Motor neuron (in vitro differentiated cells): ENCODE measurements at regions not wholly inside any gene's neighbourhood (a gene's known extent, or its start where the extent isn't known, plus 50 kb on each side); places are given as distances from the start of the nearest gene placed in this dataset.

Experiments
- ATAC-seq, 8 experiments: fragments of 200-7000 bp; cut with Tn5 transposase; replicated peaks in 6 of 8; 2 replicates each; pipeline ENCODE4 v1.8.0; 2021; ENCODE audit warnings: mild to moderate bottlenecking in 8 of 8, moderate library complexity in 8 of 8
- H3K27ac ChIP-seq, 2 donors: fragments of 250-450 bp; sonication (Bioruptor Pico); 2 replicates each; pipeline ENCODE4 v1.9.0; 2021; ENCODE audit warnings: antibody characterized with exemption in 2 of 2, mild to moderate bottlenecking in 2 of 2, moderate library complexity in 1 of 2
- H3K4me1 ChIP-seq, 2 donors: fragments of 250-450 bp; sonication (Bioruptor Pico); replicated peaks in 1 of 2; 2 replicates each; pipeline ENCODE4 v1.6.1; 2021; ENCODE audit warnings: antibody characterized with exemption in 2 of 2, mild to moderate bottlenecking in 2 of 2, moderate library complexity in 1 of 2
- H3K4me3 ChIP-seq, 5 donors: fragments of 250-450 bp; sonication (Bioruptor Pico); 2 replicates each; pipeline ENCODE4 v1.9.0; 2021; ENCODE audit warnings: antibody characterized with exemption in 5 of 5, mild to moderate bottlenecking in 5 of 5, moderate library complexity in 4 of 5
- WGBS, 10 experiments: fragments of 450-650 bp; shearing (Covaris generic); methylation state at CpG; one replicate each; pipeline ENCODE4 v1.0.0; 2022; 5-methylcytosine and 5-hydroxymethylcytosine counted together
- in situ Hi-C, 9 experiments: fragments of 400-800 bp; cut with MboI; loops; one replicate each; pipeline ENCODE4 v1.15.0; 2021; ENCODE audit warnings: low sequenced_read_pairs in 9 of 9, low pct_unique_long_range_greater_than_20kb in 2 of 9; ENCODE audit not compliant: unreplicated experiment in 9 of 9

DNA sequence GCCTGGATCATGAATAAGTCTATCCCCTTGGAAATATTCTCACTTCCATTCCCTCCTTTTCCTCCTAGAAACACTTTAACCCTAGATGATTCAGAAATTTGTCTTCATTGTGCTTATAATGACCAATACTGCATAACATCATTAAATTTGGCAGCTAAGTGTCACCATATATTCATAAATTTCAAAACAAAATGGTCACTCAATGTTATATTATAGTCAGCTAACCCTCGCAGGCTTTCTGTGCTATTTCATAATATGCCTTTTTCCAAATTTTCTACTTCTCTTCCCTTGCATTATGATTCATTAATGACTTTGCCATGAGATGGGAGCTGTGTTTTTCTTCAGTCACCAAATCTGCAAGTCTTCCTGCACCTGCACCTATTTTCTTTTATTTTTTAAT lies 308.3 kb upstream of the AKR1E2 start:
- Histone ChIP-seq H3K4me3 (no peak overlapping the region), H3K4me1 (peaks cover 0 to 15% of the 10 kb centered on the region in 2 donors), H3K27ac (no peak overlapping the region)
- ATAC-seq: no peak
- WGBS, 10 experiments: 57 to 100% (median 94%) methylated on average over 1 of the region's 1 CpG; no CpG with 5 or more reads in 2 of the 10 experiments
- in situ Hi-C loops: loop anchor here in 2 of 9 experiments (10.0 to 25.0 kb wide), 2 partner anchors 147 to 245 kb away; no protein-coding TSS in a partner anchor

DNA sequence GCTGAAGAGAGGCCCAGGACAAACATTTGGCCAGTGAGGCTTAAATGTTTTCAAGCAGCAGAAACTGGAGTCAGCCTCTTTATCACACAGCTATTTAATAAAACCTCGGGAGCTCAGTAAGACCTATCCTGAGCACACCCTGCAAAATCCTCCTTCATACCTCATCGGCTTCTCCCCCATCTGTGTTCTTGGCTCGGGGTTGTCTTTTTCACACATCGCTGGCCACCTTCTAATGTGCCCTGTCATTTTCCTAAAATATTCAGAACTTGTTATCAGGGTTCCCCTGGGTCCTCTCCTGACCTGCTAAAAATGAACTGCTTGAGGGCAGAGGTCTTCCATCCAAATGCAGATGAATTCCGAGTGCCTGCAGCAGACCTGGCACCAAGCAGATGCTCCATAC lies 310.3 kb upstream of the AKR1E2 start:
- Histone ChIP-seq H3K4me3 (no peak overlapping the region), H3K4me1 (peaks cover 0 to 14% of the 10 kb centered on the region in 2 donors), H3K27ac (no peak overlapping the region)
- ATAC-seq: no peak
- WGBS, 10 experiments: 0 to 100% (median 71%) methylated on average over 1 to 2 of the region's 5 CpGs; no CpG with 5 or more reads in 4 of the 10 experiments
- in situ Hi-C loops: loop anchor here in 2 of 9 experiments (10.0 to 25.0 kb wide), 2 partner anchors 149 to 247 kb away; no protein-coding TSS in a partner anchor

DNA sequence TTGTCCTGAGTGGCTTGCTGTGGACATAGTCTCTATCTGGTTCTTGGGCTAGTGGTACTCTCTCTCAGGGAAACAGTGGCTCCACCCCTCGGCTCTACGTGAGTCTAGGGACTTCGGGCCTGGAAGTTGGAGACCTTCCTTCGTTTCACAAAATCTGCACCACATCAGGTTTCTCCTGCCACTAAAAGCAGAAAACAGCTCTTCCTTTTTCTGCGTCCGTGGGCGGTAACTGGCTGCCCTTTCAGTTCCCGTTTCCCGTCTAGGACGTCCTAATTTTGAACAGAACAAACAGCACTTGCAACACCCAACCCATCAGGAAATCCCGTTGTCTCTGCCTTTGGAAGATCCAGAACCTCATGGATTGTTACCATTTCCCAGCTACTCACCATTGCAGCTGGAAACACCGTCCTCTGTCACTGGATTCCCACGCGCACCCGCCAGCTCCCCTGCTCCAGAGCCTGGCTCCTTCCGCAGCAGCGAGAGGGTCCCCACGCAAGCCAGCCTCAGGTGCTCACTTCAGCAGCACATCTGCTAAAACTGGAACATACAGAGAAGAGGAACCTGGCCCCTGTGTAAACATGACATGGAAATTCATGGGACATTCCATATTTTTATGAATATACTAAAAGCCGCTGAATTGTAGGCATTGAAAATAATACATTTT lies 311.4 kb upstream of the AKR1E2 start:
- Histone ChIP-seq H3K27ac (no peak overlapping the region), H3K4me3 (no peak overlapping the region), H3K4me1 (peaks cover 0 to 3% of the 10 kb centered on the region in 2 donors)
- WGBS, 10 experiments: 61 to 100% (median 93%) methylated on average over 2 to 16 of the region's 19 CpGs; no CpG with 5 or more reads in 1 of the 10 experiments
- in situ Hi-C loops: loop anchor here in 2 of 9 experiments (10.0 to 25.0 kb wide), 2 partner anchors 150 to 248 kb away; no protein-coding TSS in a partner anchor
- ATAC-seq: no peak

DNA sequence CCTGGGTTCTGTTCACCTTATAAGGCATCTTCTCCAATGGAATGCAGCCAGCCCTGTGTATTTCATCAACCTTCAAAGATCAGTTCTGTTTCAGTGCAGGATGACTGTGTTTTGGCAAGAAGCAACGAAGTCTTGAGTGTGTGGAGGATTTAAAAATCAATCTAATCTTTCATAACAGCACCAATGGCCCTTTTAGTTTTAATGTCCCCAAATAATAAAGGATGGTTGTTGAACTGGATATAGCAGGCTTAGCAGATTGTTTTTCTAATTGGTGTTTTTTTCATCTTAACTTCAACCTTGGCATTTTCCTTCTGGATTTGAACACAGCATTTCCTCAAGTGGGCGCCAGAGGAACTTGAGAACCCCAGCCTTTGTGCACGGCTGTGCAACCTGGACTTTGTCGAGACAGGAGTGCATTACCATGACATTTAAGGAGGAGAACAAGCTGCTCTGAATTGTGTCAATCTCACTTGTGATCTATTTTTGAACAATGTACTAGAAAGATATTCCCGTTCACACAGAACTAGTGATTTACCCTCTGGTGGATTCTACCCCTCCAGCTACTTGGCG lies 313.3 kb upstream of the AKR1E2 start:
- in situ Hi-C loops: loop anchor here in 2 of 9 experiments (10.0 to 25.0 kb wide), 2 partner anchors 152 to 250 kb away; no protein-coding TSS in a partner anchor
- Histone ChIP-seq H3K27ac (no peak overlapping the region), H3K4me1 (no peaks in the 10 kb centered on the region), H3K4me3 (no peak overlapping the region)
- WGBS, 10 experiments: 0 to 92% (median 64%) methylated on average over 1 to 6 of the region's 6 CpGs; no CpG with 5 or more reads in 1 of the 10 experiments
- peak in 4 of 8 experiments; percentile 31 to 86 (median 76) for ATAC-seq

DNA sequence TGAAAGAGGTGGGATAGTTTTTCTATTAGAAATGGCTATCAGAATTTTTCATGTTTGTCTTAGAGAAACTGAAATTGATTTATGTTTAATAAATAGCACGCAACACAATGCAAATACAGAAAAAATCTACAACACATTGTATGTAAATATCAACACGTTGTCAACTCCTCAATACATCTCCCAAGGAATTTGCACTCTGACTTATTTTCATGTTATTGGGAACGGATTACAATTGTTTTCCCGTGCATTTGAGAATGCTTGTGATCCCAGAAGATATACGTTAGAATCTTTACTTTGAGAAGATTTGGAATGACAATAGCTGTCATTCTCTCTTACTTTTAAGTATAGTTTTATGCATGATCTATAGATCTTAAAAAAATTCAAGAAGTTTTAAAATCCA lies 313.8 kb upstream of the AKR1E2 start:
- in situ Hi-C loops: loop anchor here in 2 of 9 experiments (10.0 to 25.0 kb wide), 2 partner anchors 153 to 250 kb away; no protein-coding TSS in a partner anchor

DNA sequence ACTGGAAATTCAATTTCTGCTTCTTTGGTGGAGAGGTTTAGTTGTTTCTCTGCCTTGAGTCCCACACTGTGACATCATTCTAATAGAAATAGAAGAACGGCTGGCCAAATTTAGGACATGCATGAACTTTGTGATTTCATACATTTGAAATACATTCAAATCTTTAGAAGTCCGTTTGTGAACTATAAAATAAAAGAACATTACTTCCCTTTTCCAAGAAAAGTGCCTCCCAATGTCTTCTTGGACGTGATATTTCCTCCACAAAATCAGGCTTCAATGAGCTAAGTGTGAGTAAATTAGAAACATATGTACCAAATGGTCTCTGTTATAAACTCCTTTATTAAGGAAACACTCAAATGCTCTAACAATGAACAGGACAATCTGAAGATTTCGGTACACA lies 314.5 kb upstream of the AKR1E2 start:
- in situ Hi-C loops: loop anchor here in 2 of 9 experiments (10.0 to 25.0 kb wide), 2 partner anchors 153 to 251 kb away; no protein-coding TSS in a partner anchor
- WGBS, 10 experiments: 5 to 93% (median 80%) methylated on average over 2 to 4 of the region's 4 CpGs; no CpG with 5 or more reads in 1 of the 10 experiments
- no peak for ATAC-seq
- no peak overlapping the region for H3K27ac ChIP-seq
- no peak overlapping the region for H3K4me3 ChIP-seq
- no peaks in the 10 kb centered on the region for H3K4me1 ChIP-seq

More for the DNA sequence above, 313.8 kb upstream of the AKR1E2 start:
- Histone ChIP-seq H3K4me3 (no peak overlapping the region), H3K4me1 (no peaks in the 10 kb centered on the region), H3K27ac (no peak overlapping the region)
- no peak for ATAC-seq
- WGBS, 10 experiments: 27 to 90% (median 83%) methylated on average over 1 to 5 of the region's 5 CpGs

DNA sequence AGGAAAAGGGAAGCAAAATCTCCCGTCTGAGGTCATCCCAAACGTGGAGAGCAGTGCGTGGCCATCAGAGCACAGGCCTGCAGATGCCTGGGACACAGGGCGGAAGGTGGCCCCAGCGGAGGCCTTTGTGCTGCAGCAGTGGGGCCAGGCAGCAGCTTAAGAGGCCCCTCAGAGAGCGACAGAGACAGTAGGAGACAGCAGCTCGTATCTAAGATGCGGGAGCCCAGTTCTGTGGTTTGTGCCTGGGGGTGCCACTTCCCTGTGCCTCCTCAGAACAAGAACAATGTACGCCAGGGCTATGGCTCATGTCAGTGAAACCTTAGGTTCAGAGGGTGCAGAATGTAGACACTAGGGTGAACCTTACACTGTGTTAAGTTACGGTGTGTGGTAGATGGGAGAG lies 316.6 kb upstream of the AKR1E2 start:
- in situ Hi-C loops: loop anchor here in 2 of 9 experiments (25.0 kb wide), 1 partner anchor 253 kb away; no protein-coding TSS in a partner anchor
- Histone ChIP-seq H3K4me3 (no peak overlapping the region), H3K4me1 (no peaks in the 10 kb centered on the region), H3K27ac (no peak overlapping the region)
- WGBS, 10 experiments: 85 to 100% (median 96%) methylated on average over 1 to 10 of the region's 10 CpGs; no CpG with 5 or more reads in 4 of the 10 experiments
- ATAC-seq: no peak

DNA sequence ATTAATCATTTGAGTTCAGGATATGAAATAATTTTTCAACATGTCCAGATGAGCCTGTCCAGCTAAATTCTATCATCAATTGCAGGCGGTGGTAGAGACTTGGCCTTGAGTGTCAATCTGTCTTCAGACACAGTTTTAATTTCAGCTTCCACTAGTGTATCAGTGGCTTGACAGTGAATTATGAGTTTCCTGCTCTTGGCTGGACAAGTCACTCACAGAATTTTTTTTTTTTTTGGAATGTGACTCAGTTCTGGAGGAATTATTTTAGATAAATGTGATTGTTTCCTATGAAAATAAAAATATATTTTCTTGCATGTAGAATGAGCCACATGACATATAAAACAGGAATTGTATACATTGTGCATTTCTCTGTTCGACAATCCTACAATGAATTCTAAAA lies 319.9 kb upstream of the AKR1E2 start:
- ATAC-seq: peak in 1 of 8 experiments; percentile 36
- WGBS, 10 experiments: 75 to 100% (median 90%) methylated on average over 1 to 2 of the region's 2 CpGs
- no peak overlapping the region for H3K27ac ChIP-seq
- no peaks in the 10 kb centered on the region for H3K4me1 ChIP-seq
- in situ Hi-C loops: loop anchor here in 2 of 9 experiments (25.0 kb wide), 1 partner anchor 256 kb away; no protein-coding TSS in a partner anchor
- no peak overlapping the region for H3K4me3 ChIP-seq

DNA sequence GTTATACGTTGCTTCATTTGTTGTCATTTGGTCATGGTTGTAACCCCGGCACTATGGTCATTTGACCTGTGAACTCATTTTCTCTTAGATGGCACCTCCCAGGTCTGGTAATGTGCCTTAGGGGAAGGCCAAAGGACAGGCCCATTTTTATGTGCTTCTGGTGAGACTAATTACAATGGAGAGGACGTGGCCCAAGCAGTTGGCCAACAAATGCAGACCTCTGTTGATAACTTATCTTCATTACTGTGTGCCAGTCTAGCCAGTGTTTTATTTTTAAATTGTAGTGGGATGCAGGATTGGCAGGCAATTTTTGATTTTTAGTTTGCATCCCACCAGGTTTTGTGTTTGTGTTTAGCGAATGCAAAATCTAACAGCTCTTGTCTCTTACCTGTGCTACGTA lies 321.5 kb upstream of the AKR1E2 start:
- no peak for ATAC-seq
- Histone ChIP-seq H3K4me1 (no peaks in the 10 kb centered on the region), H3K4me3 (no peak overlapping the region), H3K27ac (no peak overlapping the region)
- in situ Hi-C loops: loop anchor here in 2 of 9 experiments (25.0 kb wide), 1 partner anchor 258 kb away; no protein-coding TSS in a partner anchor
- 69 to 97% (median 87%) methylated on average over 2 to 5 of the region's 5 CpGs for WGBS, 10 experiments

DNA sequence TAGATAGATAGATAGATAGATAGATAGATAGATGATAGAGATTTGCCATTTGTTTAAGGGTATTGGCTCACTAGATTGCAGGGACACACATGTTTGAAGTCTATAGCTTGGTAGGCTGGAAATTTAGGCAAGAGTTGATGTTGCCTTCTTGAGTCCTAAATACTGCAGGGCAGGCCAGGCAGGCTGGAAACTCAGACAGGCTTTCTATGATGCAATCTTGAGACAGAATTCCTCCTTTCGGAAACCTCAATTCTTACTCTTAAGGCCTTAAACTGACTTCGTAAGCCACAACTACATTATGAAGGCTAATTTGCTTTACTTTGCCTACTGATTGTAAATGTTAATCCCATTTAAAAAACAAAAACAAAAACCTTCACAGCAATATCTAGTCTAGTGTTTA lies 322.9 kb upstream of the AKR1E2 start:
- Histone ChIP-seq H3K4me1 (no peaks in the 10 kb centered on the region), H3K4me3 (no peak overlapping the region), H3K27ac (no peak overlapping the region)
- in situ Hi-C loops: loop anchor here in 2 of 9 experiments (25.0 kb wide), 1 partner anchor 259 kb away; no protein-coding TSS in a partner anchor
- WGBS, 10 experiments: 88 to 100% (median 100%) methylated on average over 1 to 2 of the region's 2 CpGs; no CpG with 5 or more reads in 1 of the 10 experiments
- ATAC-seq: no peak

DNA sequence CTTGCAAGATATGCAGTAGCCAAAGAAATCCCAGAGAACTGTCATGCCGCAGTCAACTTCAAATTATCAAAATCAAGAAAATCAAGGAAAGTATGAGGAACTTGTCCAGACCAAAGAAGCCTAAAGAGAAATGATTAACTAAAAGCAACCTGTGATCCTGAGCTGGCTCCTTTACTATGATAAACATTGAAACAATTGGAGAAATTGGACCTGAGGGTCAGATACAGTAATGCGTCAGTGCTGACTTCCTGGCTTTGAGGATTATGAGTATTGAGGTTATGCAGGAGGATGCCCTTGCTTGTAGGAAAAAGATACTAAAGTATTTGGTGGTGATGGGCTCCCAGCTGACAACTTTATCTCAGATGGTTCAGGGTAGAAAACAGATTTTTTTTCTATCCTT lies 324.7 kb upstream of the AKR1E2 start:
- no peak overlapping the region for H3K4me3 ChIP-seq
- 92 to 100% (median 100%) methylated on average over 1 to 2 of the region's 2 CpGs for WGBS, 10 experiments
- H3K4me1 ChIP-seq: no peaks in the 10 kb centered on the region
- no peak overlapping the region for H3K27ac ChIP-seq
- in situ Hi-C loops: loop anchor here in 2 of 9 experiments (25.0 kb wide), 1 partner anchor 261 kb away; no protein-coding TSS in a partner anchor
- no peak for ATAC-seq

DNA sequence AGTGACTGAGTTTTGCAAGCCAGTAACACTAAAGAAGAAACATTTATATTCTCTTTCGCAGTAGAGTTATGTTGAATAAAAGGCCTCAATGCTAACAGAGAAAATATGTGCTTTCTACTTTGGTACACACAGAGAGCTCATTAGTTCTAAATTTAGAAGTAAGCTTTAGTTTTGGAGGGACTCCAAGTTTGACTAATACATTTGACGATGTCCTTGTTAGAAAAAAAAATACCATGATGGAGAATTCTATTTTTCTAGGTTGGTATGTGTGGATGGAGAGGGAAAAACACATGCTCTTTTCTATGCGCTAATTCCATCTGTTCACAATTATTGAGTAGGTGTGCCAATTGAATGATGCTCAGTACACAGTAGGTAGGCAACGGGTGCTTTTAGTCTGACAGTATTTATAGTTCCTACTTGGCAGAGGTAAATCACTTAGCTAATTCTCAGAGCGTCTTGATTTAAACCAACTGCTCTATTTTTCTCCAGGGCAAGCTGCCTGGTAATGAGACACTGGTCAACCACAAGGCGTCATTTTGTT lies 327.2 kb upstream of the AKR1E2 start:
- H3K27ac ChIP-seq: no peak overlapping the region
- in situ Hi-C loops: no loop called here
- ATAC-seq: peak in 4 of 8 experiments; percentile 36 to 92 (median 50)

DNA sequence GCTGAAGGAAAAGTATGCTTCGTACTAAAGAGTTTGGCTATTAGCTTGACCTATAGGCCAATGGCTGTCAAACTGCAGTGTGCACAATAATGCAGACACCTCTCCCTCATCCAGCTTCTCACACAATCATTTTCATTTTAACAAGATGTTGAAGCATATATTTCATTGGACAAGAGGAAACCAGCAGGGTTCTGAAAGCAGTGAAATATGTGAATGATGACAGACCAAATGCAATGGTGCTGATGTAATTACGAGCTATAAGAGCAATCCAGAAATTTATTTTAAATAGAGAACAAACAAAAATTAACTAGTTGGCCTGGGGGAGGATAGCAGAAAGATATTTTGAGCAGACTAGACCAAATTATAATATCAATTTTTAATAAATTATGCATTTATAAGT lies 331.5 kb upstream of the AKR1E2 start:
- H3K27ac ChIP-seq: no peak overlapping the region
- H3K4me3 ChIP-seq: no peak overlapping the region
- WGBS, 10 experiments: 68 to 100% (median 89%) methylated on average over 1 to 2 of the region's 2 CpGs; no CpG with 5 or more reads in 2 of the 10 experiments
- no peaks in the 10 kb centered on the region for H3K4me1 ChIP-seq
- peak in 1 of 8 experiments; percentile 24 for ATAC-seq
- in situ Hi-C loops: no loop called here

More for the DNA sequence above, 327.2 kb upstream of the AKR1E2 start:
- 0 to 100% (median 82%) methylated on average over 1 to 6 of the region's 6 CpGs for WGBS, 10 experiments
- H3K4me1 ChIP-seq: no peaks in the 10 kb centered on the region
- no peak overlapping the region for H3K4me3 ChIP-seq
